ENCODE measurements at regions not wholly inside any gene's neighbourhood (a gene's known extent, or its start where the extent isn't known, plus 50 kb on each side); places are given as distances from the start of the nearest gene placed in this dataset.

GRCh38 chr3:104610730-104611652 lies 755.7 kb upstream of the ALCAM start:
- no peak for DNase-seq

DNA sequence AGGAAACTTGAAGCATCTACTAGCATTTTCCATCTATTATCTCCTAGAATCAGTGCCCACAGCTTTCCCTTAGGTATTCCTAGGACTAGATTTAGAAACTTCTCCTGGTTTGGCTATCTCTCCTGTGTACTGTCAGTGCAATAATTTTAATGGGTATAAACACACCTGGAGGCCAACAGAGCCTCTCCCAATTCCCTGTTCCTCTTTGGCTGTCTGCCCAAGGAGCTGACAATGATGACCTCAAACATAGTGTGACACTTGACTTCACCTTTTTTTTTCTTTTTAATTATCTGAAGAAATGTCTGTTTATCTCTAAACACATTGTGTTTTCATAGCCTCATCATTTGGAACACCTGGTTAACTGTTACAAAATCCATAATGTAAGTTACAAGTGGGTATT lies 754.5 kb upstream of the ALCAM start:
- DNase-seq: no peak

GRCh38 chr3:104614564-104614963 lies 752.1 kb upstream of the ALCAM start:
- no peak for DNase-seq

DNA sequence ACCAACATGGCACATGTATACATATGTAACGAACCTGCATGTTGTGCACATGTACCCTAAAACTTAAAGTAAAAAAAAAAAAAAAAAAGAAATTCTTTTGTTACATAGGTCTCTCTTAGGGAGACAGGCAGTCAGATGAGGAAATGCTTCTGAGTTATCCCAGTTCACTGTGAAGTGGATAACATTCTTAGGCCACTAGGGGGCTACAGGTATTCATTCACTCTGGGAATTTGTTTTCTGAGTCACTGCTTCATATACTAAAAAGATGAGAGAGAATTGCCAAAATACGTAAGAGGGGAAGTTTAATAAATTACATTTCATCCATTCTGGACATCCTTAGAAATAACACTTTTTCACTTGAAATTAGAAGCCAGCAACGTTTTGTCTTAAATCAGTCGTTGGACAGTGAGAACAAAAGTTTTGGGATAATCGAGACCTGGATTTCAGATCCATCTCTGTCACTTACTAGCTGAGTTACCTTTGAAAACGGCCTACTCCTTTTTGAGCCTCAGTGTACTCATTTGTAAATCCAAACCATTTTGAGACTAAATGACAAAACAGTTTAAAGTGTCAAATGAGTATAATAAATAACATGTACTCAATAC lies 738.4 kb upstream of the ALCAM start:
- DNase-seq: no peak

DNA sequence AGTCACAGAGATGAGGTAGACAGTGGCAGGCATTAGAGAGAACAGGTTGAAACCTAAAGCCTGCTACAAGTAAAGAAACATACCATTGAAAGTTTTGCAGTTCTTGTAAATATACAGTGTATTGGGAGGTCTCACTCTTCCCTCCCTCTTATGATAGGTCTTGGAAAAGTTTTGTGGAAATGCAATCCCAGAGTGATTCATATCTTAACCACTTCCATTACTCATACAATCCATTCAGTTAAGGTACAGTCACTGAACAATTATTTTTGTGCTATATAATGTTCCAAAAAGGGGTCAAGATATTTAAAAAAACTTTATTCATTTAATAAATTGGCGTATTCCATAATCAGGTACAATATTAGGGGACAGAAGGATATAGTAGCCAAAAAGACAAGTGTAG lies 737.7 kb upstream of the ALCAM start:
- no peak for DNase-seq

- DNase-seq: no peak
Measured at GRCh38 chr3:104631254-104631653, 735.5 kb upstream of the ALCAM start.

GRCh38 chr3:104632521-104632920 lies 734.2 kb upstream of the ALCAM start:
- DNase-seq: no peak

- no peak for DNase-seq
Measured at GRCh38 chr3:104632947-104633346, 733.8 kb upstream of the ALCAM start.

DNA sequence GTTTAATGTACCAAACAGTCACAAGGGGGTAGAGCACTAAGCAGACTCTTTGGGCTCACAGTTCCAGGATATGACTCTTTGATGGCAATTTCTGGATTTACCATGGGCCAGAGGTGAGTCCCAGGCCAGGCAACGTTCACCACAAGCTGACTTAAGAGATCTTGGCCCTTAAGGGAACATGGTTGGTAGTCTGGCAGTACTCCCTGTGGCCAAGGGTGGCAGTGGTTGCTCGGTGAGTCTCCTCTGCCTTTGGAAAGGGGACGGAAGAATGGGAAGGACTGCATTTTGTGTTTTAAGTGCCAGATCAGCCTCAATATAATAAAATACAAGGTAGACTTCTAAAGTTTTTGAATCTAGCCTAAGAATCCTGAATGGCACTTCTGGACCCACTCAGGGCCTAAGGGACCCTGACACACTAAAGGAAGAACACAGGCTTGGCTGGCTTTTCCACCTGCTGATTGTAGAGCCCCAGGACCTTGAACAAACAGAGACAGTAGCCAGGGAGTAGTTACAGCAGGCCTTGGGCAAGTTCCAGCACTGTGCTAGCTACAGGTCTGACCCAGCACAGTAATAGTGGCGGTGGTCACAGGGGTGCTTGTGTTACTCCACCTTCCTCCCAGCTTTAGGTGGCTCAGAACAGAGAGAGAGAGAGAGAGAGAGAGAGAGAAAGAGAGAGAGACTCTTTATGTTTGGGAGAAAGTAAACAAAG lies 730.7 kb upstream of the ALCAM start:
- DNase-seq: no peak

- no peak for DNase-seq
Measured at GRCh38 chr3:104642827-104643226, 723.9 kb upstream of the ALCAM start.

GRCh38 chr3:104646196-104646595 lies 720.5 kb upstream of the ALCAM start:
- DNase-seq: no peak

DNA sequence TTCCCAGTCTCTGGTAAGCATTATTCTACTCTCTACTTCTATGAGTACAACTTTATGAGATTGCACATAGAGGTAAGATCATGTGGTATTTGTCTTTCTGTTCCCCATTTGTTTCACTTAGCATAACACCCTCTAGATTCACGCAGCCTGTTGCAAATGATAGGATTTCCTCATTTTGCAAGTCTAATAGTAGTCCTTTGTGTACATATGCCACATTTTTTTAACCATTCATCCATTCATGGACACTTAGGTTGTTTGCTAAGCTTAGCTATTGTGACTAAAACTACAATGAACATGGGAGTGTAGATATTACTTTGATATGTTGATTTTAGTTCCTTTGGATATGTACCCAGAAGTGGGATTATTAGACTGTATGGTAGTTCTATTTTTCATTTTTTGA lies 717.9 kb upstream of the ALCAM start:
- DNase-seq: no peak

GRCh38 chr3:104669083-104669482 lies 697.6 kb upstream of the ALCAM start:
- no peak for DNase-seq

- no peak for DNase-seq
Measured at GRCh38 chr3:104672331-104672730, 694.4 kb upstream of the ALCAM start.

DNA sequence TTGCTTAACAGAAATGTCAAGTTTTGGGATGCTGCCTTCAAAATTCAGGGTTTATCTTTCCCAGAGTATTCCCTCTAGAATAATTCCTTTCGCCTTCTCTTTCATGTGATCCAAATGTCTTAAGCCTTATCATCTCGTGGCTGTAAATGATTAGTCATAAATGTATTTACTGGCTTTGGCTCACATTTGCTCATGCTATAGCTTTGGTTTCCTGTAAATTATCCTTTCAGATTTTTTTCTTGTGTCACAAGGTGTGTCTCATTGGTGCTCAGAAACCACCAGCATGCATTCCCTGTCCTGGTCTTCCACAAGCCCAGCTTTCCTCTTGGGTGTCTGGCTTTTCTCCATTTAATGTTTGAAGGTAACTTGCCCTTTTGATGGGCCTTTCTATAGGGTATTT lies 692.7 kb upstream of the ALCAM start:
- DNase-seq: no peak

DNA sequence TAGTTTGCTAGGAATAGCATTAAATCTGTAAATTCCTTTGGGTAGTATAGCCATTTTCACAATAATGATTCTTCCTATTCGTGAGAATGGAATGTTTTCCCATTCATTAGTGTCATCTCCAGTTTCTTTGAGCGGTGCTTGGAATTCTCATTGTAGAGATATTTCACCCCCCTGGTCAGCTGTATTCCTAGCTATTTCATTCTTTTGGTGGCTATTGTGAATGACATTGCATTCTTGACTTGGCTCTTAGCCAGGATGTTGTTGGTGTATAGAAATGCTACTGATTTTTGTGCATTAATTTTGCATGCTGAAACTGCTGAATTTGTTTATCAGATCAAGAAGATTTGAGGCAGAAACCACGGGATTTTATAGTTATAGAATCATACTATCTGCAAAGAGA lies 690.5 kb upstream of the ALCAM start:
- no peak for DNase-seq

GRCh38 chr3:104677932-104678331 lies 688.8 kb upstream of the ALCAM start:
- no peak for DNase-seq

- DNase-seq: no peak
Measured at GRCh38 chr3:104685492-104685891, 681.2 kb upstream of the ALCAM start.

DNA sequence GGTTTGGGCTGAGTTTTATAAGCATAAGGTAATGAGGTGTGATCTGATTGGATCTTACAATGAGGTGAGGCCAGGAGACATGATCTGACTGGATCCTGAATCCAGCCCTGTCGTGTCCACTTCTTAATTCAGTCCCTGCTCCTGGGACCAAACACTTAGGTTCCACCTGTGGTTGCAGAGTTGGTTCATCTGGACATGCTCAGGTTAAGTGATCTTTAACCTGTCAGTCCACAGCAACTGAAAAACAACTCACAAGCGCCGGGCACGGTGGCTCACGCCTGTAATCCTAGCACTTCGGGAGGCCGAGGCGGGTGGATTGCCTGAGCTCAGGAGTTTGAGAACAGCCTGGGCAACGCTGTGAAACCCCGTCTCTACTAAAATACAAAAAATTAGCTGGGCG lies 679.3 kb upstream of the ALCAM start:
- no peak for DNase-seq

GRCh38 chr3:104696470-104696869 lies 670.2 kb upstream of the ALCAM start:
- no peak for DNase-seq

- DNase-seq: no peak
Measured at GRCh38 chr3:104711406-104711805, 655.3 kb upstream of the ALCAM start.

DNA sequence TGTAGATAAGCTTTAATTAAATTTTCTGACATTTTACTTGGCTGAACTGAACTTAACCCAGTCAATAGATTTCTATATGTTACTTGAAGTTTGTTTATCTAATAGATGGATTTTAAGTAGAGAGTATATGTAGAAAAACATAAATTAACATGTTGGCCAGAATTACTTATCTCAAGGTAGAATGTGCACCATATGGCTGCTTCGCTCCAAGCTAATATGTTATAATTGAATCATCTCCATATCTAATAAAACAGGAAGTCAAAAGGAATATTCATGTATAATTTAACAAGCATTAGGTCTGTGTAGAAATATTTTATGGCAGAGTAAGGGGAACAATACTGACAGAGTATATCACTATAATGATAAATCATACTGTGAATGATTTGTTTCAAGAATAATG lies 650.7 kb upstream of the ALCAM start:
- DNase-seq: no peak

DNA sequence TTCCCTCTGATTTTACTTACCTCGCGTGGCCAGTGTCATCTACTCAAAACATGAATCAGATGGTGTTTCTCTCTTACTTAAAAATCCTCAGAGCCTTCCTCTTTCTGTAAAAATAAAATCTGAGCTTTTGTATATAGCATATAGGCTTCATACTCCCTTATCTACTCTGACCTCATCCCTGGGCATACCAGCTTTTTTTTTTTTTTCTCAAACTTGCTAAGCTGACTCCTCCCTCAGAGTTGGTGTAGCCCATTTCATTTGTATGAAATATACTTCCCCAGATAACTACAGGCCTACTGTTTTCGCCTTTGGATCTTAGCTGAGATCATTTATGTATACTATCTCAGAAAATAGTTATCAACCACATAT lies 648.9 kb upstream of the ALCAM start:
- DNase-seq: no peak

DNA sequence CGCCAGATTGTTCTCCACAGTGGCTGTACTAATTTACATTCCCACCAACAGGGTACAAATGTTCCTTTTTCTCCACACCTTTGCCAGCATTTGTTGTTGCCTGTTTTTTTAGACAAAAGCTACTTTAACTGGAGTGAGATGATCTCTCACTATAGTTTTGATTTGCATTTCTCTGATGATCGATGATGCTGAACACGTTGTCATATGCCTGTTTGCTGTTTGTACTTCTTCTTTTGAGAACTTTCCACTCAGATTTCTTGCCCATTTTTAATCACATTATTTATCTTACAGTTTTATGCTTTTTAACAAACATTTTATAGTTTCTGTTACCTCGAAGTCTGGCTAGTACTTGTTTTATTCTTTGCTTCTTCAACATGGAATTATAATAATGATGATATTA lies 643.7 kb upstream of the ALCAM start:
- DNase-seq: no peak
